PC-3 (cell line): ENCODE measurements at regions not wholly inside any gene's neighbourhood (a gene's known extent, or its start where the extent isn't known, plus 50 kb on each side); places are given as distances from the start of the nearest gene placed in this dataset.
A peak's percentile ranks its signal among the peaks of the same experiment; 100 is the strongest.

Experiments
- ATAC-seq: fragments of 200-7000 bp; cut with Tn5 transposase; 2 replicates; pipeline ENCODE4 v1.9.1; 2020; ENCODE audit warnings: mild to moderate bottlenecking, moderate library complexity
- BruUV-seq: library from RNA; stranded (reverse); fragments of 400-500 nt; replicated peaks from 2 replicates; lab custom pipeline; 2021; lab: Mats Ljungman, UMichigan
- CTCF ChIA-PET: fragments of 300-600 bp; sonication (Branson Sonifier 250); formaldehyde crosslinking; loops from one replicate; lab custom pipeline; 2022; ENCODE audit warnings: antibody characterized with exemption; lab: Charles Lee
- POLR2A ChIA-PET: fragments of 300-600 bp; sonication (Branson Sonifier 250); formaldehyde crosslinking; loops from one replicate; lab custom pipeline; 2022; ENCODE audit warnings: antibody characterized with exemption; ENCODE audit not compliant: unreplicated experiment; lab: Charles Lee
- DNase-seq: peaks from one replicate; pipeline ENCODE4 v3.0.0-alpha.2; 2015
- H2AFZ ChIP-seq: fragments of 300-600 bp; sonication (generic); 2 replicates; pipeline ENCODE4 v1.6.0; 2016; ENCODE audit warnings: antibody characterized with exemption, low read length
- H3F3A ChIP-seq: fragments of 300-600 bp; sonication (generic); one replicate; pipeline ENCODE4 v1.6.0; 2017; ENCODE audit warnings: antibody characterized with exemption, low read length, control low read depth, mild to moderate bottlenecking; ENCODE audit not compliant: unreplicated experiment
- H3K27ac ChIP-seq: fragments of 300-600 bp; sonication (generic); 2 replicates; pipeline ENCODE4 v1.5.1; 2016; ENCODE audit warnings: mild to moderate bottlenecking, low read length
- H3K27me3 ChIP-seq: fragments of 300-600 bp; sonication (generic); 2 replicates; pipeline ENCODE4 v1.6.1; 2016; ENCODE audit warnings: low read length, mixed read lengths
- H3K36me3 ChIP-seq: fragments of 300-600 bp; sonication (generic); 2 replicates; pipeline ENCODE4 v1.6.1; 2016; ENCODE audit warnings: low read depth, mixed run types, low read length, mixed read lengths
- H3K4me1 ChIP-seq: fragments of 300-600 bp; sonication (generic); 2 replicates; pipeline ENCODE4 v1.5.1; 2016; ENCODE audit warnings: low read length; ENCODE audit not compliant: insufficient read depth
- H3K4me2 ChIP-seq: fragments of 300-600 bp; sonication (generic); 2 replicates; pipeline ENCODE4 v1.6.0; 2016; ENCODE audit warnings: low read length
- H3K4me3 ChIP-seq: fragments of 300-600 bp; sonication (generic); 2 replicates; pipeline ENCODE4 v1.5.1; 2016; ENCODE audit warnings: mild to moderate bottlenecking, low read length, mixed read lengths
- H3K79me2 ChIP-seq: fragments of 300-600 bp; sonication (generic); 2 replicates; pipeline ENCODE4 v1.6.1; 2017; ENCODE audit warnings: low read length, mixed read lengths
- H3K9ac ChIP-seq: fragments of 300-600 bp; sonication (generic); 2 replicates; pipeline ENCODE4 v1.6.0; 2016; ENCODE audit warnings: mild to moderate bottlenecking, low read length
- H3K9me2 ChIP-seq: fragments of 300-600 bp; sonication (generic); replicated peaks from 2 replicates; pipeline ENCODE4 v1.6.1; 2016; ENCODE audit warnings: mixed run types, low read length, mixed read lengths
- H3K9me3 ChIP-seq: fragments of 300-600 bp; sonication (generic); 2 replicates; pipeline ENCODE4 v1.6.1; 2016; ENCODE audit warnings: low read length, mixed read lengths
- H4K20me1 ChIP-seq: fragments of 300-600 bp; sonication (generic); 2 replicates; pipeline ENCODE4 v1.6.1; 2016; ENCODE audit warnings: low read length, mixed read lengths
- EZH2 ChIP-seq: fragments of 300-600 bp; sonication (generic); IDR thresholded peaks from one replicate; pipeline ENCODE4 v1.6.1; 2017; ENCODE audit warnings: antibody characterized with exemption, mild to moderate bottlenecking, low read length; ENCODE audit not compliant: unreplicated experiment
- EZH2phosphoT487 ChIP-seq: fragments of 300-600 bp; sonication (generic); IDR thresholded peaks from 2 replicates; pipeline ENCODE4 v1.6.1; 2018; ENCODE audit warnings: mild to moderate bottlenecking, antibody characterized with exemption, low read length, borderline replicate concordance
- intact Hi-C: fragments of 100-400 bp; cut with micrococcal nuclease; formaldehyde crosslinking; loops from 2 replicates; pipeline ENCODE4 v1.9.0; 2023
- TF ChIP-seq, protein P1 (sequence below): fragments of 300-600 bp; sonication (generic); conservative IDR thresholded peaks from 2 replicates; pipeline ENCODE4 v1.5.1; 2017; ENCODE audit warnings: antibody characterized with exemption, low read depth, mild to moderate bottlenecking, low read length

DNA sequence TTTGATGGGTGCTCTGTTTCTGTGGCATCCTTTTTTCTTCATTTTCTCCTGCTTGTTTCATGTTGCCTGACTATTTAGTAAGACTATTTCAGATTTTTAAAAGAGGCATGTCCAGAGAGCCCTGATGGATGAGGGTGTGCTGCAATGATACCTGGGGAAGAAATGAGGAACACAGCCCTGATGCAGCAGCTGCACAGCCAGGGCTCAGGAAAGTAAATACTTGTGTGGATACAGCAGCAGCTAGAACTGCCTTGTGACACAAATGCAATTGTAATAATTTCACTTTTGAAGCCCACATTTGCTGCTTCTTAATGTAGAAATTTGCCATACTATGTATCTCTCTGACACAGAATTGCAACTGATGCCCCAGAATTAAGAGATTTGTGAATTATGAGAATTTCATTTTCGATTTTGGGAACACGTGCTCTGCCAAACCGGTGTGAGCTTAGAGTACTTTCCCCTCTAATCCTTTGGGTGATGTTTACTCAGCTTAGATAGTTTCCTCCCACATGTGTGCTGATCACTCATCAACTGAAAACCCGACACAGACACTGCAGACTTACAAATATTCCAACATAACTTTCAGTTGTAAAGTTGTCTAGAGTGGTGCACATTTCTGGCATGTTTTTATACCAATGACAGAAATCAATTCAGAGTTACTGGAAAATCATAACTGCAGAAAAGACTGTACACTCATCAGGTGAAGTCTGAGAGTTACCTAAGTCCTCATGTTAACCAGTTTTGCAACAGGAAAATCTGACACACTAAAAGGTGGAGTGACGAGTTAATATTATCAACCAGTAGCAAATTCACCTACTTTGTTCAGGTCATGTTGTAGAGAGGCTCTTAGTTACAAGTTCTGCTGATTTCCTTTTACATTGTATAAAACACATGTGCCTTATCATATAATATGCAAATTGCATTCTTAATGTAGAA is 383.4 kb downstream of the CBLN2 start:
- DNase-seq (peak; percentile 6), ATAC-seq (peak; percentile 49; the same call in 1 of the 2 replicates)
- CTCF ChIA-PET: interaction anchor here (0.7 kb wide), 1 partner anchor 1670 kb away, joined by 3 read pairs; no protein-coding TSS in a partner anchor
- H4K20me1 ChIP-seq: no peaks in the 10 kb centered on the region
- peak overlapping the region; percentile 26; the same call in 1 of the 2 replicates for H2AFZ ChIP-seq
- no peak overlapping the region for H3K9ac ChIP-seq
- no peak overlapping the region for H3K27ac ChIP-seq
- no TSS peak for BruUV-seq
- H3F3A ChIP-seq: no peaks in the 10 kb centered on the region
- H3K79me2 ChIP-seq: no peaks in the 10 kb centered on the region
- H3K4me2 ChIP-seq: peak overlapping the region; percentile 28; the same call in 1 of the 2 replicates
- TF ChIP-seq, protein P1, sequence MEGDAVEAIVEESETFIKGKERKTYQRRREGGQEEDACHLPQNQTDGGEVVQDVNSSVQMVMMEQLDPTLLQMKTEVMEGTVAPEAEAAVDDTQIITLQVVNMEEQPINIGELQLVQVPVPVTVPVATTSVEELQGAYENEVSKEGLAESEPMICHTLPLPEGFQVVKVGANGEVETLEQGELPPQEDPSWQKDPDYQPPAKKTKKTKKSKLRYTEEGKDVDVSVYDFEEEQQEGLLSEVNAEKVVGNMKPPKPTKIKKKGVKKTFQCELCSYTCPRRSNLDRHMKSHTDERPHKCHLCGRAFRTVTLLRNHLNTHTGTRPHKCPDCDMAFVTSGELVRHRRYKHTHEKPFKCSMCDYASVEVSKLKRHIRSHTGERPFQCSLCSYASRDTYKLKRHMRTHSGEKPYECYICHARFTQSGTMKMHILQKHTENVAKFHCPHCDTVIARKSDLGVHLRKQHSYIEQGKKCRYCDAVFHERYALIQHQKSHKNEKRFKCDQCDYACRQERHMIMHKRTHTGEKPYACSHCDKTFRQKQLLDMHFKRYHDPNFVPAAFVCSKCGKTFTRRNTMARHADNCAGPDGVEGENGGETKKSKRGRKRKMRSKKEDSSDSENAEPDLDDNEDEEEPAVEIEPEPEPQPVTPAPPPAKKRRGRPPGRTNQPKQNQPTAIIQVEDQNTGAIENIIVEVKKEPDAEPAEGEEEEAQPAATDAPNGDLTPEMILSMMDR: no peak
- TF ChIP-seq EZH2: no peak
- TF ChIP-seq EZH2phosphoT487: no peak
- POLR2A ChIA-PET: no interaction called here
- intact Hi-C loops: no loop called here
- no peak overlapping the region for H3K4me3 ChIP-seq
- no peaks in the 10 kb centered on the region for H3K9me2 ChIP-seq
- H3K27me3 ChIP-seq: no peaks in the 10 kb centered on the region
- H3K4me1 ChIP-seq: no peaks in the 10 kb centered on the region
- no peaks in the 10 kb centered on the region for H3K9me3 ChIP-seq
- H3K36me3 ChIP-seq: no peaks in the 10 kb centered on the region

DNA sequence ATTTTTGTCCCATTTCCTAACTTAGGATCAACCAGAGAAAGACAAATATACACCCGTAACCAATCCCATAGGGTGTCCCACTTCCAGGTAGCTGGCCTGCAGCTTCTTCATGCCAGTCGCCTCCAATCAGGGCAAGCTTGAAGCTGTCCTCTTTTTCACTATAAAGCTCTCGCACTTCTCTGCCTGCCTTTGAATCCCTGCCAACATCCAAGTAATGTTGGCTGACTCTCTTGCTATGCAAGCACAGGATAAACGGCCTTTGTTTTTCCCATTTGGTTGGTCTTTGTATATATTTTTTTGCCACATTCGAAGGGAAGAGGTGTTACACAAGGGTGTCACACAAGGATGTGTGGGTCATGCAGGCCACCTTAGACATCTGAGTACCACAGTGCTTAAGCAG is 388.8 kb downstream of the CBLN2 start:
- no peak overlapping the region for H3K4me2 ChIP-seq
- POLR2A ChIA-PET: no interaction called here
- DNase-seq (no peak), ATAC-seq (no peak)
- BruUV-seq: no TSS peak
- no peaks in the 10 kb centered on the region for H3K9me3 ChIP-seq
- no peak overlapping the region for H3K4me3 ChIP-seq
- intact Hi-C loops: no loop called here
- TF ChIP-seq, protein P1: no peak
- TF ChIP-seq EZH2phosphoT487 (no peak), EZH2 (no peak)
- no peaks in the 10 kb centered on the region for H3K79me2 ChIP-seq
- no peaks in the 10 kb centered on the region for H3F3A ChIP-seq
- no peak overlapping the region for H2AFZ ChIP-seq
- no peak overlapping the region for H3K27ac ChIP-seq
- H3K4me1 ChIP-seq: no peaks in the 10 kb centered on the region
- H3K27me3 ChIP-seq: no peaks in the 10 kb centered on the region
- H3K9me2 ChIP-seq: no peaks in the 10 kb centered on the region
- CTCF ChIA-PET: no interaction called here
- no peak overlapping the region for H3K9ac ChIP-seq
- H4K20me1 ChIP-seq: no peaks in the 10 kb centered on the region
- H3K36me3 ChIP-seq: no peaks in the 10 kb centered on the region

DNA sequence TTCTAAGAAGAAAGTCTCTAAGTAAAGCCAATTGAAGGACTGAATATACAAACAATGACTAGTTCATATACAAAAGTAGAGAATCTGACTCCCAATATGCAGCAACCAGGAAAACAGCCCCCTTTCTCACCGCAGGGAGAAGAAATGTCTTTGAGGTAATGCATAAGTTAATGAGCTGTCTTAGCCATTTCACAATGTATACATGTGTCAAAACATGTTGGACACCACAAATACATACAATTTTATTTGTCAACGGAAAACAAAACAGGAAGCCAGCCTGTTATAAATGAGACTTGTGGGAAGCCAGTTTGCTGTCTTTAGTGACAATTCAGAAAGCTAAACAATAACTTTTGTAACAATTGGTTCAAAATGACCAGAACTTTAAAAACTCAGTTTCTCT is 389.2 kb downstream of the CBLN2 start:
- H3K9me2 ChIP-seq: no peaks in the 10 kb centered on the region
- H3K4me1 ChIP-seq: no peaks in the 10 kb centered on the region
- no peaks in the 10 kb centered on the region for H3K9me3 ChIP-seq
- no peak overlapping the region for H3K27ac ChIP-seq
- no peak for ATAC-seq
- H3K9ac ChIP-seq: no peak overlapping the region
- H4K20me1 ChIP-seq: no peaks in the 10 kb centered on the region
- H3F3A ChIP-seq: no peaks in the 10 kb centered on the region
- no peaks in the 10 kb centered on the region for H3K27me3 ChIP-seq
- ChIA-PET POLR2A (no interaction called here), CTCF (no interaction called here)
- H2AFZ ChIP-seq: no peak overlapping the region
- no peak overlapping the region for H3K4me3 ChIP-seq
- intact Hi-C loops: no loop called here
- H3K79me2 ChIP-seq: no peaks in the 10 kb centered on the region
- no TSS peak for BruUV-seq
- no peak for TF ChIP-seq EZH2phosphoT487
- TF ChIP-seq EZH2: no peak
- TF ChIP-seq, protein P1: no peak
- no peak for DNase-seq
- H3K36me3 ChIP-seq: no peaks in the 10 kb centered on the region
- H3K4me2 ChIP-seq: no peak overlapping the region
